Astrocyte of the cerebellum (primary cell): ENCODE measurements at regions not wholly inside any gene's neighbourhood (a gene's known extent, or its start where the extent isn't known, plus 50 kb on each side); places are given as distances from the start of the nearest gene placed in this dataset.
A peak's percentile ranks its signal among the peaks of the same experiment; 100 is the strongest.
"Not testable (repeated sequence)": the region's sequence is repeated elsewhere in the genome, so short reads cannot be mapped to it uniquely, and the experiment has no call there.

Experiments
- DNase-seq: peaks from one replicate; pipeline ENCODE4 v3.0.0-alpha.2; 2011; ENCODE audit warnings: low read depth
- H3K4me3 ChIP-seq: 2 replicates; pipeline ENCODE4 v1.5.1; 2011; ENCODE audit warnings: mild to moderate bottlenecking, low read depth, low read length, moderate library complexity
- in situ Hi-C: cut with HindIII; loops from 2 replicates; pipeline ENCODE4 v1.10.0; 2017; ENCODE audit warnings: low sequenced_read_pairs
- TF ChIP-seq, protein P1 (sequence below): IDR thresholded peaks from 2 replicates; pipeline ENCODE4 v1.5.1; 2012; ENCODE audit warnings: low read length, low read depth, moderate library complexity, mild to moderate bottlenecking; ENCODE audit errors: missing control alignments

DNA sequence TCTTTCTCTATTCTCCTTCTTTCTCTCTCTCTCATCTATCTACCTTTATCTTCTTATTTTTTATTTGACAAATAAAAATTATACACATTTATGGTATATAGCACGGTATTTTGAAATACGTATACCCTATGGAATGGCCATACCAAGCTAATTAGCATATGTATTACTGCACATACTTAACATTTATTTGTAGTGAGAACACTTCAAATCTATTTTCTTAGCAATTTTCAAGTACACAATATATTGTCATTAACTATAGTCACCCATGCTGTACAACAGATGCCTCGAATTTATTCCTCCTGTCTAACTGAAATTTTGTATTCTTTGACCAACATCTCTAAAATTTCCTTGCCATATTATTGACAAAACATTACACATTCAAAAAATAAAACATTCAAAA, 447.1 kb downstream of the MIAT start:
- DNase-seq, result no peak
- TF ChIP-seq, protein P1, sequence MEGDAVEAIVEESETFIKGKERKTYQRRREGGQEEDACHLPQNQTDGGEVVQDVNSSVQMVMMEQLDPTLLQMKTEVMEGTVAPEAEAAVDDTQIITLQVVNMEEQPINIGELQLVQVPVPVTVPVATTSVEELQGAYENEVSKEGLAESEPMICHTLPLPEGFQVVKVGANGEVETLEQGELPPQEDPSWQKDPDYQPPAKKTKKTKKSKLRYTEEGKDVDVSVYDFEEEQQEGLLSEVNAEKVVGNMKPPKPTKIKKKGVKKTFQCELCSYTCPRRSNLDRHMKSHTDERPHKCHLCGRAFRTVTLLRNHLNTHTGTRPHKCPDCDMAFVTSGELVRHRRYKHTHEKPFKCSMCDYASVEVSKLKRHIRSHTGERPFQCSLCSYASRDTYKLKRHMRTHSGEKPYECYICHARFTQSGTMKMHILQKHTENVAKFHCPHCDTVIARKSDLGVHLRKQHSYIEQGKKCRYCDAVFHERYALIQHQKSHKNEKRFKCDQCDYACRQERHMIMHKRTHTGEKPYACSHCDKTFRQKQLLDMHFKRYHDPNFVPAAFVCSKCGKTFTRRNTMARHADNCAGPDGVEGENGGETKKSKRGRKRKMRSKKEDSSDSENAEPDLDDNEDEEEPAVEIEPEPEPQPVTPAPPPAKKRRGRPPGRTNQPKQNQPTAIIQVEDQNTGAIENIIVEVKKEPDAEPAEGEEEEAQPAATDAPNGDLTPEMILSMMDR, result no peak
- no peak overlapping the region for H3K4me3 ChIP-seq
- in situ Hi-C loops, result no loop called here

DNA sequence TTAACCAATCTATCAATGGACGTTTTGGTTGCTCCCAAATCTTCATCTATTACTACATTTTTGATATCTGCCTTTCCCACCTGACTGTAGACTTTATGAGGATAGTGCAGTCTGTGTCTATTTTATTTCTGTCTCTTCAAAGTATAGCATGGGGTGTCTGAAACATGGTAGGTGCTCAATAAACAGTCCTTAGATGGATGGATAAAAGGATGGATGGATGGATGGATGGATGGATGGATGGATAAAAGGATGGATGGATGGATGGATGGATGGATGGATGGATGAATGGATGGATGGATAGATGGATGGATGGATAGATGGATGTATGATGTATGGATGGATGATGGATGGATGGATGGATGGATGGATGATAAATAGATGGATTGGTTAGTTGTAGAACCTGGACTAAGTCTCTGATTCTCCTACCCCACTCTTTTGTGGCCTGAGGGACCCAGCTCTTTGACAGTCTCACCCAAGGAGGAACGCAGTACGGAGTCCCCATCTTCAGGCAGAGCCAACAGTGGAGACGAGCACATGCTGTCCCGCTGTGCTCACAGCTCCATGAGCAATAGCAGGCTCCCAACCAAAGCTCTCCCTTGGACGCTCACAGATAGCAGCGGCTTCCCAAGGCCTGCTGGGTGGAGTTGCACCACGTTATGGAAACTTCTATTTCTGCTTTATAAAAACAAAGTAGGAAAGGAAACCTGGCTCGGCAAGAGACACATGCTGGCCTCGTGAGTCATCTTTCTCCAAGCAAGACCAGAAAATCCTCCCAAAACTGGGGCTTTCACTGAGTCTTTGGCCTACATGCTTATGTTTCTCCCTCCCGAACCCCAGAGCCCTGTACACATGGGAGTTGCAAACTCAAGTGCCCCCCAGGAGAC, 448.0 kb downstream of the MIAT start:
- in situ Hi-C loops, result no loop called here
- H3K4me3 ChIP-seq, result no peak overlapping the region
- peak; percentile 89 for DNase-seq
- TF ChIP-seq, protein P1, result no peak

DNA sequence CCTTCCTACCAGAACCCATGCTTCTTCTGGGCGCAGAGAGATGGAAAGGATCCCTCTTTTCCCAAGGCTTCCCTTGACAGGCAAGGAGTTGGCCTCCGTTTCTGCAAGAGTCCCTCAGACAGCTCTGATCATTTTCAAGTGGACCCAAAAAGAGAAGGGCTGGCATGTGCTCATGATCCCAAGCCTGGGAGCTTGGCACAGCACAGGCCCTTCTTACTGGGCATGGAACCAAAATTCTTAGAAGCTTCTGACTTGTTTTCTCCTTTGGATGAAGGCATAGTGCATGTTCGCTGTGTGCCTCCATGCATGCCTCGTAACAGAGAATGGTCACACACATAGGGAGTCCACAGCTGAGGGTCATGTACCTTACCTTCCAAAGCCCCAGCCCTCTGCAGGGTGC, 449.6 kb downstream of the MIAT start:
- in situ Hi-C loops, result no loop called here
- DNase-seq, result no peak

DNA sequence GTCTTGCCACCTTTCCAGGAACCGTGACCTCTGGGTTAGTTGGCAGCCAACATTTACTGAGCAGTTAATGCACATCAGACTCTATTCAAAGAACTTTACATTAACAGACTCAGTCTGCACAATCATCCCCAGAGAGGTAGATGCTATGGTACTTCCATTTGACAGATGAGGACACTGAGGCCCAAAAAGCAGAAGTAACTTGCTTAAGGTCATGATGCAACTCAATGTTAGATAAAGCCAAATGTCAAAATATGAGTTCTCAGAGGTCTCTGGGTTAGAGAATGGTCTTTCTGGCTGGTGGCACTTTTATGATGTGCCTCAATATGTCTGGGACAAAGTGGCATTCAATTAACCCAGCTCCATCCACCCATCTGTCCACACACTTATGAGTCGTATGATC, 450.0 kb downstream of the MIAT start:
- in situ Hi-C loops, result no loop called here
- TF ChIP-seq, protein P1, result no peak
- DNase-seq, result no peak
- no peak overlapping the region for H3K4me3 ChIP-seq

More for the DNA sequence above, 449.6 kb downstream of the MIAT start:
- TF ChIP-seq, protein P1, result no peak
- no peak overlapping the region for H3K4me3 ChIP-seq

DNA sequence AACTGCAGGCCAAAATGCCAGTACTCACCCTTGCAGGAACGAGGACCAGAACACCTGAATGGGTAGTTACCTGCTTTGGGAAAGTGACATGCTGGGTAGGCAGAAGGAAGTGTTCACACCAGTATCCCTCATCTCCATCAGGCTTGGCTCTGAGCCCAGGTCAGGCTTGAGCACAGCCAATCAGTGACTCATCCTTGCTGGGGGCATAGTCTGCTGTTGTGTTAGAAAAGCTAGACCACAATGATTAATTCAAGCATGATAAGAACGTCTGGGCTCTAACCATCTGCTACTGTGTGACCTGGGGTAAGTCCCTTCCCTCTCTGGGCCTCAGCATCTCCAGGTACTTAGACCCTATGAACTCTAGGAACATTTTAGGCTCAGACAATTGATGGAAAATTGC, 450.4 kb downstream of the MIAT start:
- no peak overlapping the region for H3K4me3 ChIP-seq
- in situ Hi-C loops, result no loop called here
- TF ChIP-seq, protein P1, result no peak
- peak; percentile 90 for DNase-seq

DNA sequence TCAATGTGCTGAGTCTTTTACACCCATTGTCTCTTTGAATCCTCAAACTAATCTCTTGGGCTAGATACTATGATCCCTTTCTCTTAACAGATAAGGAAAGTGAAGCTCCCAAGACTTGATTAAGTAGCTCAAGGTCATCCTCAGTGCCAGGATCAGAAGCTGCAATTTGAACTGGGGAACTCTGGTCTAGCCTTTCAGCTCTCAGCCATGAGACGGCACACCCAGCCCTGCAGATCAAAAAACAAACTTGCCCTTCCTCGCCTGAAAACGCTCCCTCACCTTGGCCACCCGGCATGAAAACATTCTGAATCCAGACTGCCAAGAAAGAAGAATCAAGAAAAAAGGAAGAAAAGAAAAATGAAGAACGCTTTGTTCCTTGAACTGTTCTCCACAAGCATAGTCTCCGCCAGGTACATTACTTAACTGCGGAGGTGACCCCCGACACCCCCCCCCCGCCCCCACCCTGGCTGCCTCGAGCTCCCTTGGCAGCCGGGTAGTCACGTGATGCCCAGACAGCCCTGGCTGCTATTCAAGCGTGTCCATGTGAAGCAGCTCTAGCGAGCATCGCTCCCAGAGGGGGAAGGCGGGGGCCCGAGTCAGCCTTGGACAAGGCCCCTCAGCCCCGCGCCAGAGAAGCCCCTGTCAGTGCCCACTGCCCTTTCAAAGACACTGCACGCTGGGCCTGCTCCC, 451.2 kb downstream of the MIAT start:
- no peak for DNase-seq
- in situ Hi-C loops, result no loop called here
- TF ChIP-seq, protein P1, result no peak
- no peak overlapping the region for H3K4me3 ChIP-seq

DNA sequence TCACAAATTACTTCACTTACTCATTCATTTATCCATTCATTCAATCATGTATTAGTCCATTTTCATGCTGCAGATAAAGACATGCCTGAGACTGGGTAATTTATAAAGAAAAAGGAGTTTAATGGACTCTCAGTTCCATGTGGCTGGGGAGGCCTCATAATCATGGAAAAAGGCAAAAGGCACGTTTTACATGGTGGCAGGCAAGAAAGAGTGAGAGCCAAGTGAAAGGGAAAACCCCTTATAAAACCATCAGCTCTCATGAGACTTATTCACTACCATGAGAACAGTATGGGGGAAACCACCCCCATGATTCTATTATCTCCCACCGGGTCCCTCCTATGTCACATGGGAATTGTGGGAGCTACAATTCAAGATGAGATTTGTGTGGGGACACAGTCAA, 452.0 kb downstream of the MIAT start:
- in situ Hi-C loops, DNase-seq, H3K4me3 ChIP-seq: not testable (repeated sequence)
